ENCODE measurements at regions not wholly inside any gene's neighbourhood (a gene's known extent, or its start where the extent isn't known, plus 50 kb on each side); places are given as distances from the start of the nearest gene placed in this dataset.

GRCh38 chr18:75809926-75810255, 382.4 kb upstream of the SMIM21 start:
- no peak for TF ChIP-seq CTCF (conservative IDR thresholded peaks at IDR 0.05)
- H3K27ac ChIP-seq (ENCODE audit: low read depth, low read length): no peak overlapping the region
- H3K9me3 ChIP-seq (ENCODE audit: control insufficient read depth, low read length): no peaks in the 10 kb centered on the region
- H3K27me3 Mint-ChIP-seq (ENCODE audit: insufficient read depth): no peaks in the 10 kb centered on the region
- no peaks in the 10 kb centered on the region for H3K27me3 ChIP-seq (ENCODE audit: control insufficient read depth, insufficient read depth, low read length, poor library complexity, severe bottlenecking)
- H3K36me3 Mint-ChIP-seq (ENCODE audit: low read depth): no peaks in the 10 kb centered on the region
- DNase-seq: no peak
- no peaks in the 10 kb centered on the region for H3K36me3 ChIP-seq (ENCODE audit: control insufficient read depth, insufficient read depth, low read length)
- no peak overlapping the region for H3K9ac ChIP-seq (ENCODE audit: extremely low read depth, low read length, poor library complexity, severe bottlenecking)
- no peak overlapping the region for H3K27ac Mint-ChIP-seq
- H3K4me1 Mint-ChIP-seq: peaks cover 6% of the 10 kb centered on the region
- H3K4me3 Mint-ChIP-seq: no peak overlapping the region
- WGBS, 2 experiments (ENCODE audit: insufficient coverage in 1 of 2, insufficient read length in 1 of 2): 90% methylated on average over 5 of the region's 6 CpGs; no CpG with 5 or more reads in 1 of the 2 experiments
- H3K4me3 ChIP-seq (ENCODE audit: low read length): no peak overlapping the region
- H3K9me3 Mint-ChIP-seq: no peaks in the 10 kb centered on the region
- no peaks in the 10 kb centered on the region for H3K4me1 ChIP-seq (ENCODE audit: control insufficient read depth, insufficient read depth, low read length)

- H3K4me1 ChIP-seq (ENCODE audit: control insufficient read depth, insufficient read depth, low read length): no peaks in the 10 kb centered on the region
- Mint-ChIP-seq H3K27ac (no peak overlapping the region), H3K9me3 (no peaks in the 10 kb centered on the region), H3K4me1 (peaks cover 6% of the 10 kb centered on the region), H3K27me3 (ENCODE audit: insufficient read depth) (no peaks in the 10 kb centered on the region), H3K4me3 (no peak overlapping the region), H3K36me3 (ENCODE audit: low read depth) (no peaks in the 10 kb centered on the region)
- DNase-seq: no peak
- H3K9ac ChIP-seq (ENCODE audit: extremely low read depth, low read length, poor library complexity, severe bottlenecking): no peak overlapping the region
- no peak overlapping the region for H3K27ac ChIP-seq (ENCODE audit: low read depth, low read length)
- H3K27me3 ChIP-seq (ENCODE audit: control insufficient read depth, insufficient read depth, low read length, poor library complexity, severe bottlenecking): no peaks in the 10 kb centered on the region
- H3K36me3 ChIP-seq (ENCODE audit: control insufficient read depth, insufficient read depth, low read length): no peaks in the 10 kb centered on the region
- no peak overlapping the region for H3K4me3 ChIP-seq (ENCODE audit: low read length)
- 83 to 89% methylated on average over 16 to 20 of the region's 20 CpGs for WGBS, 2 experiments (ENCODE audit: insufficient coverage in 1 of 2, insufficient read length in 1 of 2)
- no peaks in the 10 kb centered on the region for H3K9me3 ChIP-seq (ENCODE audit: control insufficient read depth, low read length)
- no peak for TF ChIP-seq CTCF (conservative IDR thresholded peaks at IDR 0.05)
Observed at GRCh38 chr18:75809151-75809925, 381.8 kb upstream of the SMIM21 start.

- WGBS, 2 experiments (ENCODE audit: insufficient coverage in 1 of 2, insufficient read length in 1 of 2): 71 to 95% methylated on average over 1 to 3 of the region's 3 CpGs
- no peaks in the 10 kb centered on the region for H3K27me3 Mint-ChIP-seq (ENCODE audit: insufficient read depth)
- Histone ChIP-seq H3K27ac (ENCODE audit: low read depth, low read length) (no peak overlapping the region), H3K9me3 (ENCODE audit: control insufficient read depth, low read length) (no peaks in the 10 kb centered on the region), H3K27me3 (ENCODE audit: control insufficient read depth, insufficient read depth, low read length, poor library complexity, severe bottlenecking) (no peaks in the 10 kb centered on the region), H3K4me3 (ENCODE audit: low read length) (no peak overlapping the region), H3K9ac (ENCODE audit: extremely low read depth, low read length, poor library complexity, severe bottlenecking) (no peak overlapping the region), H3K4me1 (ENCODE audit: control insufficient read depth, insufficient read depth, low read length) (no peaks in the 10 kb centered on the region), H3K36me3 (ENCODE audit: control insufficient read depth, insufficient read depth, low read length) (no peaks in the 10 kb centered on the region)
- TF ChIP-seq CTCF (conservative IDR thresholded peaks at IDR 0.05): no peak
- H3K4me1 Mint-ChIP-seq: peaks cover 5% of the 10 kb centered on the region
- no peaks in the 10 kb centered on the region for H3K9me3 Mint-ChIP-seq
- no peak overlapping the region for H3K4me3 Mint-ChIP-seq
- no peaks in the 10 kb centered on the region for H3K36me3 Mint-ChIP-seq (ENCODE audit: low read depth)
- no peak overlapping the region for H3K27ac Mint-ChIP-seq
- no peak for DNase-seq
Observed at GRCh38 chr18:75805265-75805664, 377.8 kb upstream of the SMIM21 start.

All from endodermal cell (in vitro differentiated cells).